Liver (tissue), 8 donors: ENCODE measurements at regions not wholly inside any gene's neighbourhood (a gene's known extent, or its start where the extent isn't known, plus 50 kb on each side); places are given as distances from the start of the nearest gene placed in this dataset.

Source experiments
- DNase-seq: peaks from one replicate; pipeline ENCODE4 v3.0.0-alpha.2; 2017; ENCODE audit warnings: low spot score
- H3K27ac ChIP-seq, 2 donors: one replicate each; pipeline ENCODE4 v1.7.0; 2013; ENCODE audit warnings: inconsistent platforms in 2 of 2, low read length in 2 of 2, control low read depth in 1 of 2, low read depth in 1 of 2, mild to moderate bottlenecking in 1 of 2
- H3K27me3 ChIP-seq, 4 donors: one replicate each; pipeline versions ENCODE4 v1.6.1 to v1.7.0; 2013; ENCODE audit warnings: low read length in 3 of 4, inconsistent platforms in 1 of 4, mild to moderate bottlenecking in 1 of 4, moderate library complexity in 1 of 4; ENCODE audit not compliant: control insufficient read depth in 4 of 4, insufficient read depth in 4 of 4
- H3K36me3 ChIP-seq, 4 donors: one replicate each; pipeline versions ENCODE4 v1.6.1 to v1.7.0; 2013; ENCODE audit warnings: low read length in 3 of 4, mild to moderate bottlenecking in 3 of 4, low read depth in 1 of 4, moderate library complexity in 1 of 4; ENCODE audit not compliant: control insufficient read depth in 4 of 4, insufficient read depth in 3 of 4
- H3K4me1 ChIP-seq, 4 donors: one replicate each; pipeline versions ENCODE4 v1.6.1 to v1.7.0; 2013; ENCODE audit warnings: low read length in 3 of 4, mild to moderate bottlenecking in 3 of 4, moderate library complexity in 1 of 4; ENCODE audit not compliant: control insufficient read depth in 4 of 4, insufficient read depth in 4 of 4
- H3K4me3 ChIP-seq, 3 donors: one replicate each; pipeline versions ENCODE4 v1.6.1 to v1.7.0; 2013; ENCODE audit warnings: low read length in 3 of 3, control low read depth in 1 of 3, low read depth in 1 of 3, mild to moderate bottlenecking in 1 of 3
- H3K9ac ChIP-seq, 2 donors: one replicate each; pipeline ENCODE4 v1.7.0; 2013; ENCODE audit warnings: low read length in 2 of 2, mild to moderate bottlenecking in 2 of 2, moderate library complexity in 2 of 2, control low read depth in 1 of 2, low read depth in 1 of 2
- H3K9me3 ChIP-seq, 4 donors: one replicate each; pipeline versions ENCODE4 v1.6.1 to v1.7.0; 2013; ENCODE audit warnings: low read length in 3 of 4; ENCODE audit not compliant: control insufficient read depth in 4 of 4
- ATF3 ChIP-seq: IDR thresholded peaks from 2 replicates; pipeline ENCODE4 v1.6.1; 2016; ENCODE audit warnings: antibody characterized with exemption
- CTCF ChIP-seq: fragments of 150-350 bp; IDR thresholded peaks from 2 replicates; pipeline ENCODE4 v1.5.1; 2017; ENCODE audit warnings: improper control_type of control experiment, low read depth, low read length; ENCODE audit not compliant: missing input control
- EGR1 ChIP-seq, 2 donors: IDR thresholded peaks; 2 replicates each; pipeline ENCODE4 v1.6.1; 2016 to 2018; ENCODE audit warnings: antibody characterized with exemption in 2 of 2, low read depth in 2 of 2
- FOXA1 ChIP-seq: IDR thresholded peaks from 2 replicates; pipeline ENCODE4 v1.6.1; 2016; ENCODE audit warnings: antibody characterized with exemption
- FOXA2 ChIP-seq: IDR thresholded peaks from 2 replicates; pipeline ENCODE4 v1.6.1; 2016; ENCODE audit warnings: antibody characterized with exemption
- GABPA ChIP-seq, 2 donors: IDR thresholded peaks in 1 of 2; conservative IDR thresholded peaks in 1 of 2; 2 replicates each; pipeline ENCODE4 v1.6.1; 2016; ENCODE audit warnings: antibody characterized with exemption in 2 of 2, mild to moderate bottlenecking in 1 of 2, moderate library complexity in 1 of 2
- HNF4A ChIP-seq, 2 donors: conservative IDR thresholded peaks; 2 replicates each; pipeline ENCODE4 v1.6.1; 2016; ENCODE audit warnings: antibody characterized with exemption in 2 of 2, mild to moderate bottlenecking in 2 of 2
- HNF4G ChIP-seq: IDR thresholded peaks from 2 replicates; pipeline ENCODE4 v1.6.1; 2016; ENCODE audit warnings: antibody characterized with exemption
- JUND ChIP-seq, 2 donors: IDR thresholded peaks; 2 replicates each; pipeline ENCODE4 v1.6.1; 2016; ENCODE audit warnings: antibody characterized with exemption in 2 of 2
- MAX ChIP-seq: IDR thresholded peaks from 2 replicates; pipeline ENCODE4 v1.6.1; 2016; ENCODE audit warnings: antibody characterized with exemption
- NR2F2 ChIP-seq: IDR thresholded peaks from 2 replicates; pipeline ENCODE4 v1.6.1; 2016; ENCODE audit warnings: antibody characterized with exemption
- RAD21 ChIP-seq, 2 donors: IDR thresholded peaks; 2 replicates each; pipeline ENCODE4 v1.6.1; 2016; ENCODE audit warnings: antibody characterized with exemption in 2 of 2, mild to moderate bottlenecking in 2 of 2
- REST ChIP-seq: IDR thresholded peaks from 2 replicates; pipeline ENCODE4 v1.6.1; 2016; ENCODE audit warnings: antibody characterized with exemption, mild to moderate bottlenecking
- RXRA ChIP-seq, 2 donors: IDR thresholded peaks; 2 replicates each; pipeline ENCODE4 v1.6.1; 2017 to 2018; ENCODE audit warnings: antibody characterized with exemption in 2 of 2, mild to moderate bottlenecking in 1 of 2
- SP1 ChIP-seq: IDR thresholded peaks from 2 replicates; pipeline ENCODE4 v1.6.1; 2018; ENCODE audit warnings: antibody characterized with exemption, mild to moderate bottlenecking
- TAF1 ChIP-seq: conservative IDR thresholded peaks from 2 replicates; pipeline ENCODE4 v1.6.1; 2016; ENCODE audit warnings: antibody characterized with exemption, mild to moderate bottlenecking
- YY1 ChIP-seq: IDR thresholded peaks from 2 replicates; pipeline ENCODE4 v1.6.1; 2016; ENCODE audit warnings: antibody characterized with exemption, mild to moderate bottlenecking
- ZBTB33 ChIP-seq: IDR thresholded peaks from 2 replicates; pipeline ENCODE4 v1.6.1; 2016; ENCODE audit warnings: antibody characterized with exemption
- WGBS: extraction: QIAGEN DNeasy Blood & Tissue Kit; methylation state at CpG from one replicate; pipeline ENCODE4 v1.1.7; 2013; 5-methylcytosine and 5-hydroxymethylcytosine counted together
- donor health status: healthy.
- donor health status: healthy.
- donor health status: healthy.
- donor health status: healthy.
- donor health status: healthy.

GRCh38 chr5:110339399-110339798 lies 387.1 kb downstream of the TMEM232 start:
- 94% methylated on average over 2 of the region's 2 CpGs for WGBS
- Histone ChIP-seq H3K36me3 (no peaks in the 10 kb centered on the region), H3K4me1 (peaks cover 0 to 2% (median under 1%) of the 10 kb centered on the region in 4 donors), H3K9me3 (no peaks in the 10 kb centered on the region), H3K4me3 (no peak overlapping the region), H3K9ac (no peak overlapping the region), H3K27ac (no peak overlapping the region), H3K27me3 (no peaks in the 10 kb centered on the region)
- DNase-seq = no peak
- TF ChIP-seq SP1 = no peak
- TF ChIP-seq HNF4A (conservative IDR thresholded peaks at IDR 0.05) = no peak
- no peak for TF ChIP-seq CTCF
- TF ChIP-seq HNF4G = no peak
- TF ChIP-seq GABPA (IDR thresholded peaks at IDR 0.05 in 1 of 2, conservative IDR thresholded peaks at IDR 0.05 in 1 of 2) = no peak
- no peak for TF ChIP-seq FOXA2
- TF ChIP-seq MAX = no peak
- TF ChIP-seq REST = no peak
- no peak for TF ChIP-seq NR2F2
- TF ChIP-seq JUND (IDR thresholded peaks at IDR 0.05) = no peak
- TF ChIP-seq RAD21 (IDR thresholded peaks at IDR 0.05) = no peak
- TF ChIP-seq FOXA1 = no peak
- no peak for TF ChIP-seq YY1
- TF ChIP-seq TAF1 = no peak
- no peak for TF ChIP-seq ATF3
- no peak for TF ChIP-seq RXRA (IDR thresholded peaks at IDR 0.05)
- no peak for TF ChIP-seq ZBTB33
- no peak for TF ChIP-seq EGR1 (IDR thresholded peaks at IDR 0.05; ENCODE audit: low read depth in 2 of 2)

GRCh38 chr5:110341836-110342235 lies 384.6 kb downstream of the TMEM232 start:
- DNase-seq = no peak
- Histone ChIP-seq H3K4me3 (no peak overlapping the region), H3K4me1 (peaks cover 2 to 14% (median 11%) of the 10 kb centered on the region in 4 donors), H3K27ac (no peak overlapping the region), H3K9me3 (no peaks in the 10 kb centered on the region), H3K27me3 (no peaks in the 10 kb centered on the region), H3K36me3 (no peaks in the 10 kb centered on the region), H3K9ac (no peak overlapping the region)
- WGBS = 45% methylated on average over 2 of the region's 2 CpGs
- TF ChIP-seq RAD21 (IDR thresholded peaks at IDR 0.05) = no peak
- no peak for TF ChIP-seq TAF1
- TF ChIP-seq REST = no peak
- no peak for TF ChIP-seq FOXA2
- no peak for TF ChIP-seq NR2F2
- TF ChIP-seq CTCF = no peak
- no peak for TF ChIP-seq MAX
- TF ChIP-seq JUND (IDR thresholded peaks at IDR 0.05) = no peak
- TF ChIP-seq EGR1 (IDR thresholded peaks at IDR 0.05; ENCODE audit: low read depth in 2 of 2) = no peak
